ENCODE measurements at regions not wholly inside any gene's neighbourhood (a gene's known extent, or its start where the extent isn't known, plus 50 kb on each side); places are given as distances from the start of the nearest gene placed in this dataset.

DNA sequence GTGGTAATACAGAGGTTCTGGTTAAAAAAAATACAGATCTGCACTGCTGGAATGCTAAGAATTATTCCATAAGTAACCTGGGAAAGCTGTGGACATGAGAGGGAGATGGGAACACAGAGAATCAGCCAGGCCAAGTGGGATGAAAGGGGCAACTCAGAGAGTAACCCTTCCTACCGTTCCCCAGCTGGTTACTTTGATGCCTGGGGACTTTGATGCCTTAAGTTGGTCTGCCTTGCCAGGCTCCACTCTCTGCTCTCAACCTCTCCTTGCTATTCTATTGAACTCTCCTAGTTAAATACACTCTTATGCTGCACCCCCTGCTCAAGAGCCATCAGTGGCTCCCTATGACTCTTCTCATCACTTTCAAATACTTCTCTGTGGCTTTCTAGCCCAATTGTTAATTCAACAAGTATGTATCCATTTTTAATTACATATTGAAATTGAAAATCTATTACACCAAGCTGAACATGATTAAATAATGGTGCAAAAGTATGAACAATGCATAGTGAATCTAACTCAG lies 315.5 kb downstream of the TLE3 start:
- H3K18ac ChIP-seq (ENCODE audit: low read depth, low read length), result no peak overlapping the region
- peaks cover 22% of the 10 kb centered on the region for H3K27me3 ChIP-seq (ENCODE audit: control insufficient read depth, insufficient read depth, low read length)
- no peak for DNase-seq
- no peak overlapping the region for H2AFZ ChIP-seq (replicated peaks; ENCODE audit: low read length, poor library complexity)
- intact Hi-C loops (cut with micrococcal nuclease) (no loop called here), in situ Hi-C loops (cut with MboI; ENCODE audit: low sequenced_read_pairs) (no loop called here), dilution Hi-C loops (cut with HindIII; ENCODE audit: low sequenced_read_pairs, unreplicated experiment) (no loop called here)
- no peak overlapping the region for H3K4ac ChIP-seq (ENCODE audit: low read depth, low read length)
- H3K4me2 ChIP-seq (ENCODE audit: low read depth, low read length), result no peak overlapping the region
- no peaks in the 10 kb centered on the region for H3K79me1 ChIP-seq (ENCODE audit: low read depth in 1 of 2, low read length in 2 of 2)
- H2BK120ac ChIP-seq (ENCODE audit: low read depth, low read length), result no peak overlapping the region
- H3K4me3 ChIP-seq (ENCODE audit: insufficient read depth, low read depth, low read length), result no peak overlapping the region
- H4K8ac ChIP-seq (ENCODE audit: low read depth in 2 of 2, low read length in 2 of 2), result no peak overlapping the region
- H3K14ac ChIP-seq (replicated peaks; ENCODE audit: low read depth, low read length), result no peak overlapping the region
- no peak overlapping the region for H3K27ac ChIP-seq (ENCODE audit: insufficient read depth, low read length)
- no peaks in the 10 kb centered on the region; the same call in 1 of the 2 replicates for H3K9me3 ChIP-seq (ENCODE audit: control insufficient read depth, insufficient read depth, low read length)
- no CpG with 5 or more reads among the region's 1 CpG for WGBS, 2 experiments (ENCODE audit: extremely low coverage in 2 of 2, insufficient read length in 1 of 2)
- no peaks in the 10 kb centered on the region for H4K20me1 ChIP-seq (ENCODE audit: insufficient read depth, low read length)
- no TSS peak for BruUV-seq (replicated peaks)
- no peaks in the 10 kb centered on the region for H3K9me1 ChIP-seq (ENCODE audit: insufficient read depth, low read length)
- H2BK5ac ChIP-seq (ENCODE audit: low read depth, low read length, poor library complexity, severe bottlenecking), result no peak overlapping the region
- H2AK9ac ChIP-seq (replicated peaks; ENCODE audit: low read depth, low read length, poor library complexity), result no peak overlapping the region
- TF ChIP-seq FOS (IDR thresholded peaks at IDR 0.05; ENCODE audit: low read depth, low read length) (no peak), CEBPB (IDR thresholded peaks at IDR 0.05; ENCODE audit: low read depth, low read length) (no peak), POLR2A (IDR thresholded peaks at IDR 0.05; ENCODE audit: low read depth, low read length) (no peak), CHD1 (IDR thresholded peaks at IDR 0.05; ENCODE audit: low read depth, low read length) (no peak)
- H3K9ac ChIP-seq (ENCODE audit: low read depth, low read length), result no peak overlapping the region
- no peak overlapping the region for H2BK15ac ChIP-seq (ENCODE audit: low read depth, low read length)
- ChIA-PET POLR2A (ENCODE audit: unreplicated experiment) (no interaction called here), CTCF (no interaction called here)
- H4K91ac ChIP-seq (ENCODE audit: insufficient read depth, low read depth, low read length), result no peak overlapping the region
- no peak overlapping the region for H2AK5ac ChIP-seq (ENCODE audit: low read depth, low read length)
- no peak for ATAC-seq (ENCODE audit: low read depth)
- H3K4me1 ChIP-seq (ENCODE audit: control insufficient read depth, insufficient read depth, low read length), result peaks cover 4% of the 10 kb centered on the region
- H3K36me3 ChIP-seq (ENCODE audit: control insufficient read depth, insufficient read depth, low read length), result no peaks in the 10 kb centered on the region
- no peak overlapping the region for H2BK20ac ChIP-seq (ENCODE audit: low read depth, low read length)
- H4K5ac ChIP-seq (ENCODE audit: low read depth, low read length), result no peak overlapping the region
- H3K23ac ChIP-seq (ENCODE audit: low read depth, low read length), result no peak overlapping the region
- no peak overlapping the region for H3K56ac ChIP-seq (ENCODE audit: extremely low read depth, insufficient read depth, low read length)
